Endothelial cell of umbilical vein (primary cell): ENCODE measurements at regions not wholly inside any gene's neighbourhood (a gene's known extent, or its start where the extent isn't known, plus 50 kb on each side); places are given as distances from the start of the nearest gene placed in this dataset.

Experiments used
- BruUV-seq: library from RNA; stranded (reverse); fragments of 400-500 nt; replicated peaks from 2 replicates; lab custom pipeline; 2021; lab: Mats Ljungman, UMichigan
- CTCF ChIA-PET: fragments of 300-600, 350-600 bp; sonication (Branson Sonifier 250); formaldehyde crosslinking; loops from one replicate; lab custom pipeline; 2021; ENCODE audit warnings: antibody characterized with exemption, inconsistent platforms; lab: Charles Lee
- POLR2A ChIA-PET: fragments of 300-600, 350-600 bp; sonication (Branson Sonifier 250); formaldehyde crosslinking; loops from one replicate; lab custom pipeline; 2021; ENCODE audit warnings: antibody characterized with exemption, inconsistent platforms; lab: Charles Lee
- DNase-seq: peaks from one replicate; pipeline ENCODE4 v3.0.0-alpha.2; 2011; ENCODE audit warnings: low read depth, low spot score
- FAIRE-seq: peaks from 2 replicates; lab custom pipeline; 2011; peaks lifted over from hg19 to GRCh38; lab: Jason Lieb, UNC
- H2AFZ ChIP-seq: 2 replicates; pipeline ENCODE4 v1.6.0; 2012; ENCODE audit warnings: low read depth, low read length, control low read depth, inconsistent platforms
- H3K27ac ChIP-seq: 2 replicates; pipeline ENCODE4 v1.5.1; 2011; ENCODE audit warnings: low read depth, mild to moderate bottlenecking, control low read depth, low read length, moderate library complexity; ENCODE audit not compliant: insufficient read depth
- H3K27me3 ChIP-seq, 2 experiments: 2 replicates each; pipeline versions ENCODE4 v1.6.0 to v1.6.1; 2011; ENCODE audit warnings: low read length in 2 of 2, mixed read lengths in 1 of 2; ENCODE audit not compliant: control insufficient read depth in 2 of 2, insufficient read depth in 2 of 2
- H3K36me3 ChIP-seq, 2 experiments: 2 replicates in 1 of 2; 3 replicates in 1 of 2; pipeline ENCODE4 v1.5.1; 2011; ENCODE audit warnings: low read length in 2 of 2, mild to moderate bottlenecking in 1 of 2, moderate library complexity in 1 of 2; ENCODE audit not compliant: control insufficient read depth in 2 of 2, insufficient read depth in 2 of 2; ENCODE audit errors: extremely low read depth in 1 of 2
- H3K4me1 ChIP-seq: 3 replicates; pipeline ENCODE4 v1.5.1; 2011; ENCODE audit warnings: mild to moderate bottlenecking, low read length; ENCODE audit not compliant: control insufficient read depth, insufficient read depth; ENCODE audit errors: extremely low read depth
- H3K4me2 ChIP-seq: 2 replicates; pipeline ENCODE4 v1.6.1; 2011; ENCODE audit warnings: low read length, control low read depth, mixed read lengths; ENCODE audit not compliant: insufficient read depth
- H3K4me3 ChIP-seq, 3 experiments: fragments of 200-600 bp in 1 of 3; sonication (generic), shearing (Covaris generic) in 1 of 3; replicated peaks in 1 of 3; 2 replicates each; pipeline ENCODE4 v1.5.1; 2011 to 2016; ENCODE audit warnings: control low read depth in 3 of 3, low read length in 3 of 3, mild to moderate bottlenecking in 2 of 3, inconsistent platforms in 1 of 3, low read depth in 1 of 3, moderate library complexity in 1 of 3; ENCODE audit not compliant: insufficient read depth in 1 of 3
- H3K79me2 ChIP-seq: 2 replicates; pipeline ENCODE4 v1.6.0; 2012; ENCODE audit warnings: low read length, inconsistent platforms; ENCODE audit not compliant: control insufficient read depth, insufficient read depth
- H3K9ac ChIP-seq: replicated peaks from 2 replicates; pipeline ENCODE3; 2011; ENCODE audit warnings: low read length, control low read depth; ENCODE audit not compliant: insufficient read depth; ENCODE audit errors: extremely low read depth
- H3K9me1 ChIP-seq: replicated peaks from 3 replicates; pipeline ENCODE4 v1.6.0; 2011; ENCODE audit warnings: mild to moderate bottlenecking, low read length; ENCODE audit not compliant: control insufficient read depth, insufficient read depth; ENCODE audit errors: extremely low read depth
- H3K9me3 ChIP-seq: replicated peaks from 2 replicates; pipeline ENCODE4 v1.5.1; 2012; ENCODE audit warnings: low read length, inconsistent platforms; ENCODE audit not compliant: control insufficient read depth, insufficient read depth
- H4K20me1 ChIP-seq: replicated peaks from 2 replicates; pipeline ENCODE3; 2011; ENCODE audit warnings: mild to moderate bottlenecking, low read length; ENCODE audit not compliant: control insufficient read depth, insufficient read depth; ENCODE audit errors: extremely low read depth
- FOS ChIP-seq: IDR thresholded peaks from 2 replicates; pipeline ENCODE4 v1.6.1; 2011; ENCODE audit warnings: mild to moderate bottlenecking, low read length, moderate library complexity, borderline replicate concordance; ENCODE audit not compliant: insufficient read depth
- GATA2 ChIP-seq: IDR thresholded peaks from 2 replicates; pipeline ENCODE4 v1.7.0; 2011; ENCODE audit warnings: low read depth, mild to moderate bottlenecking, moderate library complexity, mixed read lengths, low read length; ENCODE audit not compliant: insufficient read length, insufficient read depth
- JUN ChIP-seq: IDR thresholded peaks from 2 replicates; pipeline ENCODE4 v1.6.1; 2011; ENCODE audit warnings: borderline replicate concordance, low read depth; ENCODE audit not compliant: insufficient read length, insufficient read depth
- MAX ChIP-seq: IDR thresholded peaks from 2 replicates; pipeline ENCODE4 v1.6.1; 2011; ENCODE audit not compliant: insufficient read depth, insufficient read length
- MYC ChIP-seq: IDR thresholded peaks from one replicate; pipeline ENCODE4 v1.6.1; 2011; ENCODE audit warnings: mild to moderate bottlenecking, low read depth, low read length
- POLR2AphosphoS5 ChIP-seq: IDR thresholded peaks from 2 replicates; pipeline ENCODE4 v1.6.1; 2012; ENCODE audit warnings: low read depth, mild to moderate bottlenecking, control low read depth, low read length, moderate library complexity; ENCODE audit not compliant: insufficient read depth
- dilution Hi-C: fragments of 300-500 bp; cut with MboI; formaldehyde crosslinking; loops from one replicate; pipeline ENCODE4 v1.15.0; 2019; ENCODE audit warnings: low sequenced_read_pairs; ENCODE audit not compliant: extremely low pct_ligation_motif_present
- intact Hi-C: fragments of 100-400 bp; cut with micrococcal nuclease; formaldehyde crosslinking; loops from one replicate; pipeline ENCODE4 v1.10.0; 2022
- TF ChIP-seq, protein P1 (sequence below), 2 donors: IDR thresholded peaks; 1 replicate in 1 of 2; 2 replicates in 1 of 2; pipeline ENCODE4 v1.5.1; 2011; ENCODE audit warnings: low read length in 2 of 2, mild to moderate bottlenecking in 2 of 2, moderate library complexity in 2 of 2, control low read depth in 1 of 2, inconsistent platforms in 1 of 2, low read depth in 1 of 2; ENCODE audit not compliant: insufficient read depth in 1 of 2; ENCODE audit errors: extremely low read depth in 1 of 2

DNA sequence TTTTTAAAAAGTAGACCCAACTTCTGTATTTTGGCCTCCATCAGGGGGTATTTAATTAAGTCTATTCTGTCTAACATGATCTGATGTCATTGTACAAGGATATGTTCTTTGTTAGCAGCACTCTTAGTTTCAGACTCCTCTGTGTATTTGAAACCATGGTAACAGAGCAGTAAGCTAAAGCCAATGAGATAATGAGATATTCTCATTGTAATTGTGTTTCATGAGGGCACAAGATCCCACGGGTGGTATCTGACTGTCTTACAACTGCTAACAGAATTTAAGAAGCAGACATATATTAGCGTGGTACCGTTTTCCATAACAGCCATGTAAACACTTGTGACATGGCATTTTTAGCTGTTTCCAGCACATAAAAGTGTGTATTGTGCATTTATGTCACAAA lies 251.2 kb upstream of the VEPH1 start:
- Histone ChIP-seq H4K20me1 (no peaks in the 10 kb centered on the region), H3K27ac (no peak overlapping the region), H3K9me3 (no peaks in the 10 kb centered on the region), H3K79me2 (no peaks in the 10 kb centered on the region), H3K4me1 (no peaks in the 10 kb centered on the region), H3K36me3 (no peaks in the 10 kb centered on the region), H3K27me3 (no peaks in the 10 kb centered on the region), H3K4me2 (no peak overlapping the region), H3K9ac (no peak overlapping the region), H3K9me1 (no peaks in the 10 kb centered on the region), H3K4me3 (no peak overlapping the region), H2AFZ (no peak overlapping the region)
- POLR2A ChIA-PET, result no interaction called here
- BruUV-seq, result no TSS peak
- no peak for DNase-seq
- TF ChIP-seq FOS, result no peak
- TF ChIP-seq MAX, result no peak
- TF ChIP-seq POLR2AphosphoS5, result no peak
- no peak for TF ChIP-seq GATA2
- TF ChIP-seq, protein P1, sequence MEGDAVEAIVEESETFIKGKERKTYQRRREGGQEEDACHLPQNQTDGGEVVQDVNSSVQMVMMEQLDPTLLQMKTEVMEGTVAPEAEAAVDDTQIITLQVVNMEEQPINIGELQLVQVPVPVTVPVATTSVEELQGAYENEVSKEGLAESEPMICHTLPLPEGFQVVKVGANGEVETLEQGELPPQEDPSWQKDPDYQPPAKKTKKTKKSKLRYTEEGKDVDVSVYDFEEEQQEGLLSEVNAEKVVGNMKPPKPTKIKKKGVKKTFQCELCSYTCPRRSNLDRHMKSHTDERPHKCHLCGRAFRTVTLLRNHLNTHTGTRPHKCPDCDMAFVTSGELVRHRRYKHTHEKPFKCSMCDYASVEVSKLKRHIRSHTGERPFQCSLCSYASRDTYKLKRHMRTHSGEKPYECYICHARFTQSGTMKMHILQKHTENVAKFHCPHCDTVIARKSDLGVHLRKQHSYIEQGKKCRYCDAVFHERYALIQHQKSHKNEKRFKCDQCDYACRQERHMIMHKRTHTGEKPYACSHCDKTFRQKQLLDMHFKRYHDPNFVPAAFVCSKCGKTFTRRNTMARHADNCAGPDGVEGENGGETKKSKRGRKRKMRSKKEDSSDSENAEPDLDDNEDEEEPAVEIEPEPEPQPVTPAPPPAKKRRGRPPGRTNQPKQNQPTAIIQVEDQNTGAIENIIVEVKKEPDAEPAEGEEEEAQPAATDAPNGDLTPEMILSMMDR (IDR thresholded peaks at IDR 0.05; ENCODE audit: extremely low read depth in 1 of 2, insufficient read depth in 1 of 2, low read depth in 1 of 2, low read length in 2 of 2), result no peak
- TF ChIP-seq JUN, result no peak
- no peak for TF ChIP-seq MYC
- intact Hi-C loops, result no loop called here
- CTCF ChIA-PET, result interaction anchor here (1.4 kb wide), 1 partner anchor 8 kb away, joined by 5 read pairs; no protein-coding TSS in a partner anchor
- FAIRE-seq, result no peak
- dilution Hi-C loops, result no loop called here
